ENCODE measurements at regions not wholly inside any gene's neighbourhood (a gene's known extent, or its start where the extent isn't known, plus 50 kb on each side); places are given as distances from the start of the nearest gene placed in this dataset.

- Histone ChIP-seq H3K18ac (ENCODE audit: insufficient read length, low read depth, low read length) (no peak overlapping the region), H4K8ac (replicated peaks; ENCODE audit: insufficient read length, low read depth, low read length) (no peak overlapping the region), H3K23ac (ENCODE audit: insufficient read length, low read depth, low read length) (no peak overlapping the region), H3K27me3 (ENCODE audit: insufficient read depth, low read length) (no peaks in the 10 kb centered on the region), H3K4ac (ENCODE audit: low read depth, low read length) (no peak overlapping the region), H3K9ac (ENCODE audit: extremely low read depth, insufficient read length, low read length) (no peak overlapping the region), H3K4me2 (ENCODE audit: insufficient read depth, insufficient read length, low read length) (no peak overlapping the region), H3K4me1 (ENCODE audit: insufficient read depth, low read length) (peaks cover 6% of the 10 kb centered on the region; the same call in 1 of the 2 replicates), H3K79me2 (ENCODE audit: insufficient read depth, low read length) (no peaks in the 10 kb centered on the region), H2BK5ac (ENCODE audit: insufficient read length, low read length) (no peak overlapping the region), H4K5ac (ENCODE audit: insufficient read length, low read depth, low read length) (no peak overlapping the region), H2BK20ac (ENCODE audit: low read depth, low read length, poor library complexity, severe bottlenecking) (no peak overlapping the region), H3K79me1 (ENCODE audit: insufficient read depth, low read depth, low read length, poor library complexity, severe bottlenecking) (no peaks in the 10 kb centered on the region), H2AFZ (ENCODE audit: low read length) (no peak overlapping the region), H2BK12ac (ENCODE audit: insufficient read length, low read depth, low read length) (no peak overlapping the region), H4K20me1 (ENCODE audit: control insufficient read depth, insufficient read depth, insufficient read length) (no peaks in the 10 kb centered on the region), H4K91ac (ENCODE audit: insufficient read length, low read depth, low read length) (no peak overlapping the region), H3K9me3 (ENCODE audit: control insufficient read depth, low read depth, low read length) (no peaks in the 10 kb centered on the region), H2BK120ac (ENCODE audit: low read depth, low read length, poor library complexity, severe bottlenecking) (no peak overlapping the region), H3K23me2 (ENCODE audit: insufficient read length, low read depth, low read length, poor library complexity, severe bottlenecking) (no peaks in the 10 kb centered on the region), H3K56ac (ENCODE audit: insufficient read length, low read depth, low read length) (no peak overlapping the region), H2BK15ac (ENCODE audit: low read depth, low read length) (no peak overlapping the region), H3T11ph (ENCODE audit: low read length) (no peak overlapping the region), H3K14ac (ENCODE audit: insufficient read depth, low read length) (no peak overlapping the region), H3K27ac (ENCODE audit: insufficient read length, low read depth, low read length) (no peak overlapping the region), H2AK5ac (ENCODE audit: insufficient read length, low read length) (no peak overlapping the region)
- Mint-ChIP-seq H3K4me3 (no peak overlapping the region), H3K36me3 (ENCODE audit: insufficient read depth in 1 of 3, low read depth in 3 of 3) (no peaks in the 10 kb centered on the region), H3K9me3 (no peaks in the 10 kb centered on the region; a peak in 2 of 5 replicates), H3K27ac (no peak overlapping the region; a peak in 1 of 7 replicates), H3K27me3 (ENCODE audit: low read depth) (peaks cover 2% of the 10 kb centered on the region), H3K4me1 (peaks cover 19 to 23% of the 10 kb centered on the region in 2 experiments)
- TF ChIP-seq CTCF (conservative IDR thresholded peaks at IDR 0.05), result no peak
- no CpG with 5 or more reads among the region's 5 CpGs for WGBS (ENCODE audit: extremely low coverage, insufficient read length, low lambda C conversion rate)
- no peak for DNase-seq
Measured at GRCh38 chr9:88724331-88724730, 189.4 kb downstream of the NXNL2 start.

Measured in H9 (cell line).